ENCODE measurements at regions not wholly inside any gene's neighbourhood (a gene's known extent, or its start where the extent isn't known, plus 50 kb on each side); places are given as distances from the start of the nearest gene placed in this dataset.

- TF ChIP-seq CTCF (IDR thresholded peaks at IDR 0.05) = no peak
- TF ChIP-seq POLR2A (IDR thresholded peaks at IDR 0.05) = no peak
- no peak for TF ChIP-seq POLR2AphosphoS5 (IDR thresholded peaks at IDR 0.05)
- TF ChIP-seq EP300 (IDR thresholded peaks at IDR 0.05) = no peak
Observed at GRCh38 chr6:137696765-137697164, 170.3 kb upstream of the TNFAIP3 start.
